Astrocyte of the cerebellum (primary cell): ENCODE measurements at regions not wholly inside any gene's neighbourhood (a gene's known extent, or its start where the extent isn't known, plus 50 kb on each side); places are given as distances from the start of the nearest gene placed in this dataset.

Experiments
- DNase-seq: peaks from one replicate; pipeline ENCODE4 v3.0.0-alpha.2; 2011; ENCODE audit warnings: low read depth
- H3K4me3 ChIP-seq: 2 replicates; pipeline ENCODE4 v1.5.1; 2011; ENCODE audit warnings: mild to moderate bottlenecking, low read depth, low read length, moderate library complexity
- CTCF ChIP-seq: IDR thresholded peaks from 2 replicates; pipeline ENCODE4 v1.5.1; 2012; ENCODE audit warnings: low read length, low read depth, moderate library complexity, mild to moderate bottlenecking; ENCODE audit errors: missing control alignments
- in situ Hi-C: cut with HindIII; loops from 2 replicates; pipeline ENCODE4 v1.10.0; 2017; ENCODE audit warnings: low sequenced_read_pairs

- in situ Hi-C loops: loop anchor here (5.0 kb wide), 1 partner anchor 52 kb away; no protein-coding TSS in a partner anchor
- H3K4me3 ChIP-seq: no peak overlapping the region
- no peak for DNase-seq
- no peak for TF ChIP-seq CTCF
Observed at GRCh38 chr6:167720456-167721285, 106.0 kb upstream of the AFDN start.

GRCh38 chr6:167721291-167721690, 105.4 kb upstream of the AFDN start:
- TF ChIP-seq CTCF: no peak
- no peak overlapping the region for H3K4me3 ChIP-seq
- DNase-seq: no peak
- in situ Hi-C loops: loop anchor here (5.0 kb wide), 1 partner anchor 51 kb away; no protein-coding TSS in a partner anchor

- no peak overlapping the region for H3K4me3 ChIP-seq
- no peak for TF ChIP-seq CTCF
- DNase-seq: no peak
- in situ Hi-C loops: loop anchor here (5.0 kb wide), 1 partner anchor 50 kb away; no protein-coding TSS in a partner anchor
Observed at GRCh38 chr6:167722634-167723309, 103.9 kb upstream of the AFDN start.

- no peak overlapping the region for H3K4me3 ChIP-seq
- DNase-seq: no peak
- no peak for TF ChIP-seq CTCF
- in situ Hi-C loops: no loop called here
Observed at GRCh38 chr6:167726043-167726621, 100.6 kb upstream of the AFDN start.

GRCh38 chr6:167730441-167730840, 96.3 kb upstream of the AFDN start:
- no peak overlapping the region for H3K4me3 ChIP-seq
- DNase-seq: no peak
- in situ Hi-C loops: no loop called here
- no peak for TF ChIP-seq CTCF

- in situ Hi-C loops: no loop called here
- H3K4me3 ChIP-seq: no peak overlapping the region
- DNase-seq: no peak
- no peak for TF ChIP-seq CTCF
Observed at GRCh38 chr6:167731216-167731615, 95.5 kb upstream of the AFDN start.
